Stimulated activated CD4-positive, alpha-beta T cell treated with anti-CD3 and anti-CD28 coated beads, Interleukin-1b, Interleukin-23, amount 100 ng/mL, for 4 hours (primary cell): ENCODE measurements at regions not wholly inside any gene's neighbourhood (a gene's known extent, or its start where the extent isn't known, plus 50 kb on each side); places are given as distances from the start of the nearest gene placed in this dataset.
"Not testable (repeated sequence)": the region's sequence is repeated elsewhere in the genome, so short reads cannot be mapped to it uniquely, and the experiment has no call there.

ENCODE experiments used
- DNase-seq, 2 donors: peaks; one replicate each; pipeline ENCODE4 v3.0.0-alpha.2; 2020; ENCODE audit warnings: low read depth in 2 of 2

DNA sequence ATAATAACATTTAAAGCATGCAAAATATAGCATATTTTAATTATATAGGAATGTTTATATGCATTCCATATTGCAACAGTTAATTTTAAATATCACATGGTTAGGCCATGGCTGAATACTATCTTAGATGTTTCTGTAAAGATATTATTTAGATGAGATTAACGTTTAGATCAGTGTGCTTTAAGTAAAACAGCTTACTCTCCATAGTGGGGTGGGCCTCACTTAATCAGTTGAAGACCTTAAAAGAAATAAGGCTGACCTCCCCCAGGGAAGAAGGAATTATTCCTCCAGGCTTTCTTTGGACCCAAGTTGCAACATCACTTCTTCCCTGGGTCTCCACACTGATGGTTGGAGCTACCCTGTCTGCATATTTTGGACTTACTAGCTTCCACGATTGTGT lies 1246.5 kb downstream of the TYW1 start:
- no peak for DNase-seq

DNA sequence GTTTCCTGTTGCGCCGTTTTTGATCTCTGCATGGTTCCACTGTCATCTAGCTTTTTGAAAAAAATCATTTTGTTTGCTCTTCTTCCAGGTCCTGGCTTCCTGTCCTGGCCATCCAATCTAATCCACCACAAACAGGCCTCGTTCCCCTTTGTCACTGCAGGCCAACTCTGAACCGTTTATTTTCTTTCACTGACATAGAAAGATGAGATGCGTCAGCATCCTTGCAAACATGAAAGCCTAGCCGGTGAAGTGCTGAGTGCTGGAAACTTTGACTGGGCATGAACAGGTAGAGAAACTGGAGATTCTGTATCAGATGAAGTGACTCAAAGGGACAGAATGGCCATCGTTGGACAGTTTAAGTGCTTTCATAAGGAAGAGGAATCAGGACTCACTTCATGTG lies 1247.8 kb downstream of the TYW1 start:
- DNase-seq: no peak

DNA sequence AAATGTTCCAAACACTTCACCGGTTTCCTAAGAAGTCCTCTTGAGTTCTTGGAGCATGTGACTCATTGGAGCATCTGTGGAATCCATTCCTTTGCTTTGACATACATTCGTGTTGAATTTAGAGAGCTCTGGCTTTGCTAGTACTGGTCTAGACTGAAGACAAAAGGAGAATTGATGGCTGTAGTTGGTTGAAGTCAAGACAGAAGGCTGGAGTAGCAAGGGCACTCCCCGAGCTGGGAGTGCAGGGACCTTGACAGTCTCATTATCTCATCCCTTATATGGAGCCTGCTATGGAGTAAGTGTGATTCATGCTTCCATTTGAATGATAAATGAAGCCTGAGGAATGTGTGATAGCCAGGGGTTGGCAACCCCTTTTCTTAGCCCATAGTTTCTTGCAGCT lies 1249.1 kb downstream of the TYW1 start:
- DNase-seq: no peak

GRCh38 chr7:68246189-68246633 lies 1249.6 kb downstream of the TYW1 start:
- no peak for DNase-seq

- DNase-seq: no peak
Observed at GRCh38 chr7:68247126-68247525, 1250.5 kb downstream of the TYW1 start.

DNA sequence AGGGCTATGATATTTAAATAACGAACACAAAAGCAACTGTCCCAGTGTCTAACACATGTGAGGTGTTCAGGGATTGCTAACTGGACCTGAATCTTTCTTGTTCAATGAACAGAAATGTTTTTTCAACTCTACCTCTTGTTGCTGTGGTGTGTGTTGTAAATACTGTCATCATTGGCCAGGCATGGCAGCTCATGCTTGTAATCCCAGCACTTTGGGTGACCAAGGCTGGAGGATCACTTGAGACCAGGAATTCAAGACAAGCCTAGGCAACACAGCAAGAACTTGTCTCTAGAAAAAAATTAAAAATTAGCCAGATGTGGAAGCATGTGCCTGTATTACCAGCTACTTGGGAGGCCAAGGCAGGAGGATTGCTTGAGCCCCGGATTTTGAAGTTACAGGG lies 1250.9 kb downstream of the TYW1 start:
- no peak for DNase-seq

GRCh38 chr7:68248973-68249372 lies 1252.3 kb downstream of the TYW1 start:
- no peak for DNase-seq

DNA sequence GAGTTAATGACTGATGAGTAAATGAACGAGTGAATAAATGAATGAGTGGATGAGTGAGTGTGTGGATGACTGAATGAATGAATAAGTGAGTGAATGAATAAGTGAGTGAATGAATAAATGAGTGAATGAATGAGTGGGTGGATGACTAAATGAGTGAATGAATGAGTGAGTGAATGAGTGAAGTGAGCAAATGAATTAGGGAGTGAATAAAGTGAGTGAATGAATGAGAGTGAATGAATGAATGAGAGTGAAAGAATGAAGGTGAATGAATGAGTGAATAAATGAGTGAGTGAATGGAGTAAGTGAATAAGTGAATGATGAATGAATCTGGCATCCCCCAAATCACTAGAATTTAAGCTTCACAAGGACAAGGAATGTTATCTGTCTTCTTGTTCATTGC lies 1253.0 kb downstream of the TYW1 start:
- DNase-seq: no peak

- no peak for DNase-seq
Observed at GRCh38 chr7:68250143-68250542, 1253.5 kb downstream of the TYW1 start.

DNA sequence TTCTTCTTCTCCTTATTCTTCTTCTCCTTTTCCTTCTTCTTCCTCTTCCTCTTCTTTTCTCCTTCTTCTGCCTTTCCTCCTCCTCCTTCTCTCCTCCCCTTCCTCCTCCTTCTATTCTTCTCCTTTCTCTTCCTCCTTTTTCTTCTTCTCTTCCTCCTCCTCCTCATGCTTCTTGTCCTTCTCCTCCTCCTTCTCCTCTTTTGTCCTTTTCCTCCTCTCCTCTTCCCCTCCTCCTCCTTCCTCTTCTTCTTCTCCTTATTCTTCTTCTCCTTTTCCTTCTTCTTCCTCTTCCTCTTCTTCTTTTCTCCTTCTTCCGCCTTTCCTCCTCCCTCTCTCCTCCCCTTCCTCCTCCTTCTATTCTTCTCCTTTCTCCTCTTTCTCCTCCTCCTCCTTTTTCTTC lies 1258.2 kb downstream of the TYW1 start:
- DNase-seq: not testable (repeated sequence)

GRCh38 chr7:68256295-68256694 lies 1259.7 kb downstream of the TYW1 start:
- DNase-seq: no peak

DNA sequence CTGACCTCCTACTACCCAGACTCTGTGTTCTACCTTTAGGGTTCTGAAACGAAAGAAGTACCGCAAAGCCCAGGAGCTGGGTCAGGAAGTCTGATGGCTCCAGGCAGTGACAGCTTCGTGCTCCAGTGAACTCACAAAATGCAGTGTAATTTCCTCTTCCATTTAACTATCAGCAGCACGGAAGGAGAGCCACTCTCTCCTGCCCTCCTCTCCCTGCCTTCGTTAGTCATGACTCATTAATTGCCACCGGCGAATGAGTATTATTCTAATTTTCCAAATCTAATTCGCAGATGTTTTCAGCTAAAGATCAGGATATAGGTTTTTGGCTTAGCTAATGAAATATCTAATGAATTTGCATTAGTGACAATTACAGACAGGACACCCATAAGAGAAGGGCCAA lies 1262.0 kb downstream of the TYW1 start:
- DNase-seq: no peak

- DNase-seq: no peak
Observed at GRCh38 chr7:68265258-68265657, 1268.6 kb downstream of the TYW1 start.

DNA sequence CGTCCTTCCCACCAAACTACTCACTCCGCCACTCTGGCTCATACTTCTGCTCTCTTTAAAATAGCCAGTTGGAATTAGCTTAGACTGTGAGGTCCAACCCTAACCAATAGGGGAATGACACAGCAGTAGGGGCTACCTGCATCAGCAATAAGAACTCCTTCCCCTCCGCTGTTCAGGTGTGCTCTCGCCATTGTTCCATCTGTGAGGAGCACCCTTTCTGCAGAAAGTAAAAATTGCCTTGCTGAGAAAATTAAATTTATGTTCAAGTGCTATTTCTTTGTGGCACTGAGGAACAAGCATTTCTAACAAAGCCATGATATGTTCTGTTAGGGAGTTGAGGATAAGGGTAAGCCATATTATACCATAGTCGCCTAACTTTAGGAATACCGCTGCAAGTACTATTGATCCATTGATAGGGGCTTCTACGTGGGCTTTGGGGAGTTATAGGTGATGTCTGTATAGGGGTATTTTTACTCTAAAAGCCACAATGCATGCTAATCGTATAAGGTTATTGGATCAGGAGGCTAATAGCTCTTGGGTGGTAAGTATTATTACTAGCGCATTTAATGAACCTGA lies 1269.5 kb downstream of the TYW1 start:
- no peak for DNase-seq

DNA sequence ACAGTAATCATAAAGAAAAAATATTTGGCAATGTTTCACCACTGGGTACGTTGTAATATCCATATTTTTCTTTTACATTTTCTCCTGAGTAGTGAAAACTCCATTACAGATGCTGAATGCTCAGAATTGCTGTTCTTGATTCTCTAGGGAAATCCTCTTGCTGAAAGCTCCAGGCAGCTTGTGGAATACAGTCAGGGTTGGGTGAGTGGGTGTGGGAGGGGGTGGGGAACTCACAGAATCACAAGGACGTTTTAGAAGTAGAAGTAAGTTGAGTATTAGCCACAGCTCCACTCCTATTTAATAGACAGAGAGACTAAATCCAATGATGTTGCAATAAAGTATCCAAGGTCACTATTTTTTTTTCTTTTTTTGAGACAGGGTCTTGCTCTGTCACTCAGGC lies 1270.9 kb downstream of the TYW1 start:
- no peak for DNase-seq

- no peak for DNase-seq
Observed at GRCh38 chr7:68269405-68269804, 1272.8 kb downstream of the TYW1 start.

DNA sequence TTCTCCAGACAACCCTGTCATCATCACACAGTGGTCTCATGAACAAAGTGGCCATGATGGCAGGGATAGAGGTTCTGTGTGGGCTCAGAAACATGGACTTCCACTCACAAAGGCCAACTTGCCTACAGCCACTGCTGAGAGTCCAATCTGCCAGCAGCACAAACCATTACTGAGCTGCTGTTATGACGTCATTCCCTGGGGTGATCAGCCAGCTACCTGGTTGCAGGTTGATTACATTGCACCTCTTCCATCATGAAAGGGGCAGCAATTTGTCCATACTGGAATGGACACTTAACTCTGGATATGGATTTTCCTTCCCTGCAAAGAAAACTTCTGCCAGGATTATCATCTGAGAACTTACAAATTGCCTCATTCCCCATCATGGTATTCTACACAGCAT lies 1275.9 kb downstream of the TYW1 start:
- no peak for DNase-seq

GRCh38 chr7:68276725-68277124 lies 1280.1 kb downstream of the TYW1 start:
- DNase-seq: no peak

GRCh38 chr7:68279827-68280400 lies 1283.3 kb downstream of the TYW1 start:
- DNase-seq: no peak

DNA sequence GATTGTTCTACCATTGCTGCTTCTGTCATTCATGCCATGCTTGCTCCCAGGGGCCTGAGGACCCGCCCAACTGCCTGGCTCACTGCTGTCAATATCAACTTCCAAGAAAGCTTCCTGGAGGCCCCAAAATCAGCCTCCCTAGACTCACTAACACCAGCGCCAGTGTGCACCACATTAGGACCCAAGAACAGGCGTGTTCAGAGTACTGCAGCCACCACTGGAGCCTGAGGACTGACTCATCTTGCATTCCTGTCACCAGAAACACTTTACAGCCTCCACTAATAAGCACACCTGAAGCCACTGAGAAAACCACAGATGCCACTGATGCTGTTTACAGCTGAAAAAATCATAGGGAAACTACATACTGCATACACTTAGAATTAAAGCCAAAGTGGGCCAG lies 1284.3 kb downstream of the TYW1 start:
- DNase-seq: no peak

DNA sequence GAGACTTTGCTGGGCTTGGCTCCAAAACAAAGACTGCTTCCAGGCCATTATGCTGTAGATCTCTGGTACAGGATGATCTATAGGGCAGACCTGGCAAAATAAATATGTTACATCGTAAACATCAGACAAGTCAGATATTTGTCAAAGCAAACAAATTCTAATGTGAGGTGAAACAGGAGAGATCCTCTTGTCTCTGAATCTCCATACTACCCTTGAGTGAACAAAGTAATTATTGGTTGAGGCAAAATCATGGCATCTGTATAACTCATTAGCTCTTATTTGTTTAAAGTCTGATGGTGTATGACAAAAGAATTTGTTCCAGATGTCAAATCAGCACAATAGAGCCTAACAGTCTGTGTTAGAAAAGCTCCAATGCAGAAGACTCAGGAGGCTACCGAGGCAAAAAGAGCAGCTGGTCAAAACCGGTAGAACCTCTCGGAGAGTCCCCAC lies 1291.5 kb downstream of the TYW1 start:
- no peak for DNase-seq

GRCh38 chr7:68291710-68292109 lies 1295.1 kb downstream of the TYW1 start:
- no peak for DNase-seq

- DNase-seq: no peak
Observed at GRCh38 chr7:68295386-68295785, 1298.8 kb downstream of the TYW1 start.

DNA sequence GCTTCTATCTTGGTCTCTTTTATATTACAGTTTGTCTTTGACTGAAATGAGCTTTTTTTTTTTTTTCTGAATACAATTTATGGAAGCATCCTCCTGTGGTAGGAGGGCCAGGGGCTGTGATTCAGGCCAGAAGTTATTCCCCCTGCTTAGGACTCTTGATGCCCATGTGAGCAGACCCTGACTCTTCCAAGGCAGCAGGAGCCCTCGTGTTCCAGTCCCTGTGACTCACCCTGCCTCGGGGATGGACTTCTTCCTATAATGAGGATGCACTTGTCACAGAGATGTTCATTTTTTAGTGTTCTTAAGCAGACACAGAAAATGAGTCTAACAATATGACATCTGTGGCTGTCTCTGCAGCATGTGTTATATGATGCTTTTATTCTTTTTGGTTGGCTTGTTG lies 1293.7 kb upstream of the AUTS2 start:
- no peak for DNase-seq
